GM18519 (cell line): ENCODE measurements at regions not wholly inside any gene's neighbourhood (a gene's known extent, or its start where the extent isn't known, plus 50 kb on each side); places are given as distances from the start of the nearest gene placed in this dataset.

ENCODE experiments used
- ATAC-seq: cut with Tn5 transposase; IDR thresholded peaks from one replicate; pipeline ENCODE4 v1.9.1; 2021; ENCODE audit warnings: mild to moderate bottlenecking, moderate library complexity; ENCODE audit not compliant: unreplicated experiment, low FRiP score

GRCh38 chr2:217293607-217294006 is 433.7 kb upstream of the TNP1 start:
- ATAC-seq, result no peak

GRCh38 chr2:217293046-217293445 is 433.2 kb upstream of the TNP1 start:
- no peak for ATAC-seq

GRCh38 chr2:217291259-217291658 is 431.4 kb upstream of the TNP1 start:
- no peak for ATAC-seq

GRCh38 chr2:217290467-217290866 is 430.6 kb upstream of the TNP1 start:
- no peak for ATAC-seq

GRCh38 chr2:217289907-217290280 is 430.0 kb upstream of the TNP1 start:
- ATAC-seq, result no peak

- ATAC-seq, result no peak
These were observed 429.5 kb upstream of the TNP1 start for GRCh38 chr2:217289177-217289906.

GRCh38 chr2:217288472-217289063 is 428.7 kb upstream of the TNP1 start:
- ATAC-seq, result no peak

- no peak for ATAC-seq
These were observed 427.0 kb upstream of the TNP1 start for GRCh38 chr2:217286833-217287232.

GRCh38 chr2:217285926-217286325 is 426.1 kb upstream of the TNP1 start:
- no peak for ATAC-seq

- ATAC-seq, result no peak
These were observed 423.6 kb upstream of the TNP1 start for GRCh38 chr2:217283460-217283859.

- no peak for ATAC-seq
These were observed 422.7 kb upstream of the TNP1 start for GRCh38 chr2:217282531-217282930.

- ATAC-seq, result no peak
These were observed 419.7 kb upstream of the TNP1 start for GRCh38 chr2:217279556-217279955.

- ATAC-seq, result no peak
These were observed 419.3 kb upstream of the TNP1 start for GRCh38 chr2:217279140-217279539.

GRCh38 chr2:217277646-217278398 is 418.0 kb upstream of the TNP1 start:
- ATAC-seq, result no peak

GRCh38 chr2:217276433-217276832 is 416.6 kb upstream of the TNP1 start:
- no peak for ATAC-seq

- no peak for ATAC-seq
These were observed 415.2 kb upstream of the TNP1 start for GRCh38 chr2:217275091-217275490.

GRCh38 chr2:217274578-217274977 is 414.7 kb upstream of the TNP1 start:
- no peak for ATAC-seq

- no peak for ATAC-seq
These were observed 414.0 kb upstream of the TNP1 start for GRCh38 chr2:217273851-217274250.

- no peak for ATAC-seq
These were observed 413.3 kb upstream of the TNP1 start for GRCh38 chr2:217273162-217273561.

- ATAC-seq, result no peak
These were observed 411.9 kb upstream of the TNP1 start for GRCh38 chr2:217271813-217272212.

GRCh38 chr2:217270485-217271121 is 410.7 kb upstream of the TNP1 start:
- no peak for ATAC-seq
